ENCODE measurements at regions not wholly inside any gene's neighbourhood (a gene's known extent, or its start where the extent isn't known, plus 50 kb on each side); places are given as distances from the start of the nearest gene placed in this dataset.

- TF ChIP-seq CTCF (IDR thresholded peaks at IDR 0.05; ENCODE audit: low read depth, low read length) = no peak
- DNase-seq (ENCODE audit: extremely low read depth, low read depth) = no peak
These were observed 113.4 kb upstream of the TRIM2 start for GRCh38 chr4:153090670-153091385.

GRCh38 chr4:153093396-153093795, 110.8 kb upstream of the TRIM2 start:
- no peak for TF ChIP-seq CTCF (IDR thresholded peaks at IDR 0.05; ENCODE audit: low read depth, low read length)
- no peak for DNase-seq (ENCODE audit: extremely low read depth, low read depth)

- no peak for TF ChIP-seq CTCF (IDR thresholded peaks at IDR 0.05; ENCODE audit: low read depth, low read length)
- no peak for DNase-seq (ENCODE audit: extremely low read depth, low read depth)
These were observed 110.4 kb upstream of the TRIM2 start for GRCh38 chr4:153093802-153094201.

GRCh38 chr4:153094435-153094834, 109.8 kb upstream of the TRIM2 start:
- no peak for TF ChIP-seq CTCF (IDR thresholded peaks at IDR 0.05; ENCODE audit: low read depth, low read length)

GRCh38 chr4:153095448-153096204, 108.6 kb upstream of the TRIM2 start:
- no peak for TF ChIP-seq CTCF (IDR thresholded peaks at IDR 0.05; ENCODE audit: low read depth, low read length)
- DNase-seq (ENCODE audit: extremely low read depth, low read depth) = no peak

More at GRCh38 chr4:153094435-153094834, 109.8 kb upstream of the TRIM2 start:
- no peak for DNase-seq (ENCODE audit: extremely low read depth, low read depth)

- TF ChIP-seq CTCF (IDR thresholded peaks at IDR 0.05; ENCODE audit: low read depth, low read length) = no peak
- DNase-seq (ENCODE audit: extremely low read depth, low read depth) = no peak
These were observed 107.9 kb upstream of the TRIM2 start for GRCh38 chr4:153096344-153096743.

GRCh38 chr4:153098427-153098826, 105.8 kb upstream of the TRIM2 start:
- TF ChIP-seq CTCF (IDR thresholded peaks at IDR 0.05; ENCODE audit: low read depth, low read length) = no peak
- no peak for DNase-seq (ENCODE audit: extremely low read depth, low read depth)
